ENCODE measurements at regions not wholly inside any gene's neighbourhood (a gene's known extent, or its start where the extent isn't known, plus 50 kb on each side); places are given as distances from the start of the nearest gene placed in this dataset.

GRCh38 chr5:4188704-4189103, 593.1 kb downstream of the IRX1 start:
- FAIRE-seq (no peak), ATAC-seq (no peak), DNase-seq (no peak)
- intact Hi-C loops (cut with DNase I): no loop called here
- Histone ChIP-seq H3K27me3 (no peaks in the 10 kb centered on the region), H3K4me3 (no peak overlapping the region), H3K27ac (no peak overlapping the region), H3K36me3 (no peaks in the 10 kb centered on the region), H3K4me1 (no peaks in the 10 kb centered on the region), H3K9me3 (no peaks in the 10 kb centered on the region)
- no peak for TF ChIP-seq CTCF (IDR thresholded peaks at IDR 0.05)
- WGBS, 2 donors: 68 to 69% methylated on average over 4 of the region's 4 CpGs

- TF ChIP-seq CTCF (IDR thresholded peaks at IDR 0.05): no peak
- ATAC-seq (no peak), FAIRE-seq (no peak)
Measured at GRCh38 chr5:4189317-4189716, 593.7 kb downstream of the IRX1 start.

GRCh38 chr5:4191041-4191440, 595.4 kb downstream of the IRX1 start:
- intact Hi-C loops (cut with DNase I): no loop called here
- 77 to 82% methylated on average over 3 of the region's 3 CpGs for WGBS, 2 donors
- no peak for TF ChIP-seq CTCF (IDR thresholded peaks at IDR 0.05)
- Histone ChIP-seq H3K36me3 (no peaks in the 10 kb centered on the region), H3K9me3 (no peaks in the 10 kb centered on the region), H3K4me1 (no peaks in the 10 kb centered on the region), H3K27me3 (no peaks in the 10 kb centered on the region), H3K27ac (no peak overlapping the region), H3K4me3 (no peak overlapping the region)
- DNase-seq: no peak
- no peak for ATAC-seq
- FAIRE-seq: no peak

More at GRCh38 chr5:4189317-4189716, 593.7 kb downstream of the IRX1 start:
- no peaks in the 10 kb centered on the region for H3K4me1 ChIP-seq
- intact Hi-C loops (cut with DNase I): no loop called here
- H3K9me3 ChIP-seq: no peaks in the 10 kb centered on the region
- no peaks in the 10 kb centered on the region for H3K27me3 ChIP-seq
- 40% methylated on average over 2 of the region's 2 CpGs for WGBS, 2 donors
- no peak for DNase-seq
- H3K36me3 ChIP-seq: no peaks in the 10 kb centered on the region
- H3K27ac ChIP-seq: no peak overlapping the region
- H3K4me3 ChIP-seq: no peak overlapping the region

- FAIRE-seq: no peak
- Histone ChIP-seq H3K4me3 (no peak overlapping the region), H3K27ac (no peak overlapping the region), H3K9me3 (no peaks in the 10 kb centered on the region), H3K27me3 (no peaks in the 10 kb centered on the region), H3K36me3 (no peaks in the 10 kb centered on the region), H3K4me1 (no peaks in the 10 kb centered on the region)
- WGBS, 2 donors: 78 to 86% methylated on average over 10 of the region's 10 CpGs
- intact Hi-C loops (cut with DNase I): no loop called here
- no peak for DNase-seq
- TF ChIP-seq CTCF (IDR thresholded peaks at IDR 0.05): no peak
- ATAC-seq: no peak
Measured at GRCh38 chr5:4191703-4192102, 596.1 kb downstream of the IRX1 start.

GRCh38 chr5:4192111-4192510, 596.5 kb downstream of the IRX1 start:
- 71 to 80% methylated on average over 10 of the region's 10 CpGs for WGBS, 2 donors
- TF ChIP-seq CTCF (IDR thresholded peaks at IDR 0.05): no peak
- ATAC-seq: no peak
- Histone ChIP-seq H3K9me3 (no peaks in the 10 kb centered on the region), H3K27ac (no peak overlapping the region), H3K36me3 (no peaks in the 10 kb centered on the region), H3K27me3 (no peaks in the 10 kb centered on the region), H3K4me1 (no peaks in the 10 kb centered on the region), H3K4me3 (no peak overlapping the region)
- DNase-seq: no peak
- no peak for FAIRE-seq
- intact Hi-C loops (cut with DNase I): no loop called here

Measured in pancreas (tissue), 10 donors.